Thyroid gland (tissue), 4 donors: ENCODE measurements at regions not wholly inside any gene's neighbourhood (a gene's known extent, or its start where the extent isn't known, plus 50 kb on each side); places are given as distances from the start of the nearest gene placed in this dataset.
"Not testable (repeated sequence)": the region's sequence is repeated elsewhere in the genome, so short reads cannot be mapped to it uniquely, and the experiment has no call there.

Source experiments
- DNase-seq, 2 donors: peaks; one replicate each; pipeline ENCODE4 v3.0.0-alpha.2; 2019
- H3K27ac ChIP-seq, 3 donors: fragments of 200-600 bp; sonication (generic); 1 replicate in 2 of 3; 2 replicates in 1 of 3; pipeline ENCODE4 v1.5.1; 2016 to 2019; ENCODE audit warnings: mild to moderate bottlenecking in 1 of 3, moderate library complexity in 1 of 3
- H3K27me3 ChIP-seq: fragments of 200-600 bp; sonication (generic); one replicate; pipeline ENCODE4 v1.5.1; 2019
- H3K36me3 ChIP-seq, 2 donors: fragments of 200-600 bp; sonication (generic); one replicate each; pipeline ENCODE4 v1.5.1; 2016 to 2019
- H3K4me1 ChIP-seq, 2 donors: fragments of 200-600 bp; sonication (generic); one replicate each; pipeline ENCODE4 v1.5.1; 2017 to 2019
- H3K4me3 ChIP-seq, 3 donors: fragments of 200-600 bp; sonication (generic); replicated peaks in 1 of 3; 1 replicate in 2 of 3; 2 replicates in 1 of 3; pipeline ENCODE4 v1.5.1; 2016; ENCODE audit warnings: mild to moderate bottlenecking in 1 of 3
- H3K9me3 ChIP-seq: fragments of 200-600 bp; sonication (generic); one replicate; pipeline ENCODE4 v1.5.1; 2017
- CTCF ChIP-seq, 6 experiments: fragments of 200-600 bp in 3 of 6; fragments of 450-650 bp in 3 of 6; sonication (generic) in 3 of 6; IDR thresholded peaks; one replicate each; pipeline ENCODE4 v1.5.1; 2016 to 2019; ENCODE audit warnings: antibody characterized with exemption in 6 of 6, mild to moderate bottlenecking in 2 of 6, inconsistent platforms in 1 of 6, moderate library complexity in 1 of 6
- POLR2A ChIP-seq, 2 donors: fragments of 450-650 bp; IDR thresholded peaks; one replicate each; pipeline ENCODE4 v1.6.1; 2017; ENCODE audit warnings: antibody characterized with exemption in 2 of 2, mild to moderate bottlenecking in 2 of 2, moderate library complexity in 1 of 2
- WGBS, 2 donors: methylation state at CpG; one replicate each; pipeline ENCODE4 v1.1.5; 2017; 5-methylcytosine and 5-hydroxymethylcytosine counted together
- intact Hi-C: fragments of 100-400 bp; cut with DNase I; formaldehyde crosslinking; loops from one replicate; pipeline ENCODE4 v1.15.1; 2023

DNA sequence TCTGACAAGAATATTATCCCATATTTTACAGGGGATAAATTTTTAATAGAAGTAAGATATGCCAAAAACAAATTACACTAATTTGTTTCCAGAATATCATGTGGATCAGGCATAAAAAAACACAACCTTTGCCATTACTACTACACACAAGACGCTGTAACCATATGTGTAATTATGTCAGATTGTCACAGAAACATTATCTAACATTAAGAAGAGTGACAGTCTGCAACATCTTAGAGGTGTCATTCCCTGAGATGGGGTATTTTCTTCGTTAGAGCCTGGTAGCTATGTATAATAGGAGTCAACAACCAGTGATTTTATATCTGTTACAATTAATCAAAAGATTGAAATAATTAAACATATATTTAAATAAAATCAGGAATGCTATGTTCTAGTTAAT is 518.9 kb downstream of the RERGL start:
- Histone ChIP-seq H3K4me1 (no peaks in the 10 kb centered on the region), H3K4me3 (no peak overlapping the region), H3K27ac (no peak overlapping the region), H3K36me3 (no peaks in the 10 kb centered on the region), H3K9me3 (no peaks in the 10 kb centered on the region), H3K27me3 (no peaks in the 10 kb centered on the region)
- no peak for DNase-seq
- TF ChIP-seq CTCF (IDR thresholded peaks at IDR 0.05) = no peak
- TF ChIP-seq POLR2A (IDR thresholded peaks at IDR 0.05) = no peak
- intact Hi-C loops = no loop called here
- WGBS, 2 donors = 71 to 73% methylated on average over 2 of the region's 2 CpGs

DNA sequence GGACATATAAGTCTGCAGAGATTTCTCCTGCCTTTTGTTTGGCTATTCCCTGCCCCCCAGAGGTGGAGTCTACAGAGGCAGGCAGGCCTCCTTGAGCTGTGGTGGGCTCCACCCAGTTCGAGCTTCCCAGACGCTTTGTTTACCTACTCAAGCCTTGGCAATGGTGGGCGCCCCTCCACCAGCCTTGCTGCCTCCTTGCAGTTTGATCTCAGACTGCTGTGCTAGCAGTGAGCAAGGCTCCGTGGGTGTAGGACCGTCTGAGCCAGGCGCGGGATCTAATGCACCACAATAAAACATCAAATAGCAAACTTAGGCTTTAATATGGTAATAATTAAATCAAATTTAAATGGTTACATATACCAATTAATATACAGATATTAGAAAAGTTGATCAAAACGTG is 525.4 kb downstream of the RERGL start:
- 82 to 86% methylated on average over 8 of the region's 8 CpGs for WGBS, 2 donors
- H3K36me3 ChIP-seq, H3K27me3 ChIP-seq, H3K9me3 ChIP-seq, intact Hi-C loops, H3K4me3 ChIP-seq, H3K4me1 ChIP-seq, DNase-seq, H3K27ac ChIP-seq: not testable (repeated sequence)

GRCh38 chr12:17550011-17550410 is 540.0 kb downstream of the RERGL start:
- Histone ChIP-seq H3K36me3 (no peaks in the 10 kb centered on the region), H3K9me3 (no peaks in the 10 kb centered on the region), H3K27me3 (no peaks in the 10 kb centered on the region), H3K27ac (no peak overlapping the region), H3K4me1 (no peaks in the 10 kb centered on the region), H3K4me3 (no peak overlapping the region)
- intact Hi-C loops = no loop called here
- TF ChIP-seq CTCF (IDR thresholded peaks at IDR 0.05) (no peak), POLR2A (IDR thresholded peaks at IDR 0.05) (no peak)
- WGBS, 2 donors = 87 to 90% methylated on average over 1 of the region's 1 CpG
- no peak for DNase-seq

- no peaks in the 10 kb centered on the region for H3K27me3 ChIP-seq
- WGBS, 2 donors = 68 to 73% methylated on average over 2 of the region's 2 CpGs
- H3K9me3 ChIP-seq = no peaks in the 10 kb centered on the region
- DNase-seq = no peak
- no peaks in the 10 kb centered on the region for H3K36me3 ChIP-seq
- TF ChIP-seq POLR2A (IDR thresholded peaks at IDR 0.05) (no peak), CTCF (IDR thresholded peaks at IDR 0.05) (no peak)
- intact Hi-C loops = no loop called here
- no peak overlapping the region for H3K4me3 ChIP-seq
- no peak overlapping the region for H3K27ac ChIP-seq
- H3K4me1 ChIP-seq = no peaks in the 10 kb centered on the region
Observed at GRCh38 chr12:17540921-17541320, 549.1 kb downstream of the RERGL start.

DNA sequence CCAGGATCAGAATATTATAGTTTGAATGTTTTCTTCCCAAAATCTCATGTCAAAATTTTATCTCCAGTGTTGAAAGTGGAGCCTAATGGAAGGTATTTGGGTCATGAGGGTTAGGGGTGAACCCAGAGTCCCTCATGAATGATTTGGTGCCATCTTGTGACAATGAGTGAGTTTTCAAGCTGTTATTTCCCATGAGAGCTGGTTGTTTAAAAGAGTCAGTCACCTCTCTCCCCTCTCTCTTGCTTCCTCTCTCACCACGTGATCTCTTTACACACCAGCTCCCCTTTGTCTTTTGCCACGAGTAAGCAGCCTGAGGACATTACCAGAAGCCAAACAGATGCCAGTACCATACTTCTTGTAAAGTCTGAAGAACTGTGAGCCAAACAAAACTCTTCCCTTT is 561.6 kb downstream of the RERGL start:
- Histone ChIP-seq H3K4me3 (no peak overlapping the region), H3K4me1 (no peaks in the 10 kb centered on the region), H3K27ac (no peak overlapping the region), H3K27me3 (no peaks in the 10 kb centered on the region), H3K9me3 (no peaks in the 10 kb centered on the region), H3K36me3 (no peaks in the 10 kb centered on the region)
- no peak for DNase-seq
- intact Hi-C loops = no loop called here
- 6 to 11% methylated on average over 2 of the region's 2 CpGs for WGBS, 2 donors
- TF ChIP-seq CTCF (IDR thresholded peaks at IDR 0.05) (no peak), POLR2A (IDR thresholded peaks at IDR 0.05) (no peak)

GRCh38 chr12:17527021-17527420 is 563.0 kb downstream of the RERGL start:
- DNase-seq = no peak
- H3K4me3 ChIP-seq = no peak overlapping the region
- no peaks in the 10 kb centered on the region for H3K9me3 ChIP-seq
- no peaks in the 10 kb centered on the region for H3K36me3 ChIP-seq
- no peak for TF ChIP-seq POLR2A (IDR thresholded peaks at IDR 0.05)
- TF ChIP-seq CTCF (IDR thresholded peaks at IDR 0.05) = no peak
- H3K4me1 ChIP-seq = no peaks in the 10 kb centered on the region
- WGBS, 2 donors = 77 to 83% methylated on average over 1 of the region's 1 CpG
- intact Hi-C loops = no loop called here
- no peak overlapping the region for H3K27ac ChIP-seq
- no peaks in the 10 kb centered on the region for H3K27me3 ChIP-seq
